HEK293T (cell line): ENCODE measurements at regions not wholly inside any gene's neighbourhood (a gene's known extent, or its start where the extent isn't known, plus 50 kb on each side); places are given as distances from the start of the nearest gene placed in this dataset.

Experiments used
- CTBP1 ChIP-seq: fragments of 450-650 bp; IDR thresholded peaks from 2 replicates; pipeline ENCODE4 v1.6.1; 2016; ENCODE audit warnings: borderline replicate concordance
- FOXA1 ChIP-seq: fragments of 450-650 bp; IDR thresholded peaks from 2 replicates; pipeline ENCODE4 v1.6.1; 2016; ENCODE audit warnings: mild to moderate bottlenecking
- FOXM1 ChIP-seq: fragments of 450-650 bp; IDR thresholded peaks from 2 replicates; pipeline ENCODE4 v1.6.1; 2017; ENCODE audit warnings: mild to moderate bottlenecking, borderline replicate concordance

DNA sequence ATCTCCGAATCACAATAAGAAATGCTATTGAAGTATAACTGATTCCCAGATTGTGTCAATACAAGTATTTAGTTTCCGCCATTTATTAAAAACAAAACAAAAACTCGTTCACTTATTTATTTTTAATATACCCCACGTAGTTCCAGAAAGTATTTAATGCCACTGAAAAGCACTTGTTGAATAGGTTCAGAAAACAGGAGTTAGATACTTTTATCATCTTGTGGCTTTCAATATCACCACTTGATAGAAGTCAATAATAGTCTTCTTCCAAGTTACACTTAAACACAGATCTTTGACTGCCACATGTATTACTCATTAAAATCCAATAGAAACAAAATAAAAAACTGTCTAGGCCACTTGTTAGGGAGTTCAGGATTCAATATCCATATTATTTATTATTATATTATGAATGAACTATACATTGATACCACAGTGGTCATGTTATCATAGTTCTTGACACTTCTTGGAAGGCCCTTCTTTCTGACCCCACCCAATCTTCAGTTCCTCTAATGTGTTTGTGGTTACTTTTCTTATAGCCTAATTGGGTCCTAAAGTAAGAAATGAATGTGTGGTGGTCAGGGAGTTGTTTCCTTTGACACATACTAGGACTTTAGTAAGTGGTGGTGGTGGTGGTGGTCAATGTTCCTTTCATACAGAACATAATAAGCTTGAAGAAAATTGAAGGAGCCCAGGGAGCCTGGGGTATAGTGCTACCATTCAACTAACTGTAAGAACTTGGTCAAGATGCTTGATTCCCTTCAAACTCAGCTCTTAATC, 221.3 kb upstream of the ITGA4 start:
- TF ChIP-seq FOXM1, result no peak
- no peak for TF ChIP-seq FOXA1
- TF ChIP-seq CTBP1, result no peak
